Activated CD8-positive, alpha-beta T cell treated with anti-CD3 and anti-CD28 coated beads for 36 hours (primary cell): ENCODE measurements at regions not wholly inside any gene's neighbourhood (a gene's known extent, or its start where the extent isn't known, plus 50 kb on each side); places are given as distances from the start of the nearest gene placed in this dataset.

Source experiments
- ATAC-seq: fragments of 200-7000 bp; cut with Tn5 transposase; one replicate; pipeline ENCODE4 v1.10.0; 2021; ENCODE audit warnings: mild to moderate bottlenecking, moderate library complexity
- CTCF ChIA-PET: fragments of 350-600 bp; sonication (Branson Sonifier 250); formaldehyde crosslinking; loops from one replicate; lab custom pipeline; 2021; ENCODE audit warnings: antibody characterized with exemption; lab: Charles Lee
- POLR2A ChIA-PET: fragments of 350-600 bp; sonication (Branson Sonifier 250); formaldehyde crosslinking; loops from one replicate; lab custom pipeline; 2021; ENCODE audit warnings: antibody characterized with exemption; lab: Charles Lee
- DNase-seq: peaks from one replicate; pipeline ENCODE4 v3.0.0-alpha.2; 2020
- H3K27ac Mint-ChIP-seq: one replicate; pipeline ENCODE4 v1.8.0; 2021; ENCODE audit warnings: mild to moderate bottlenecking, mixed read lengths
- H3K27me3 Mint-ChIP-seq: one replicate; pipeline ENCODE4 v1.8.0; 2021; ENCODE audit warnings: mixed read lengths
- H3K36me3 Mint-ChIP-seq: one replicate; pipeline ENCODE4 v1.8.0; 2021; ENCODE audit warnings: low read depth, mixed read lengths
- H3K4me1 Mint-ChIP-seq: one replicate; pipeline ENCODE4 v1.8.0; 2021; ENCODE audit warnings: low read depth, mixed read lengths
- H3K4me3 Mint-ChIP-seq: one replicate; pipeline ENCODE4 v1.8.0; 2021; ENCODE audit warnings: mild to moderate bottlenecking, moderate library complexity, mixed read lengths
- H3K9me3 Mint-ChIP-seq: one replicate; pipeline ENCODE4 v1.8.0; 2021; ENCODE audit warnings: mixed read lengths
- intact Hi-C: fragments of 100-400 bp; cut with micrococcal nuclease; formaldehyde crosslinking; loops from one replicate; pipeline ENCODE4 v1.10.0; 2022
- TF ChIP-seq, protein P1 (sequence below): fragments of 200-600 bp; IDR thresholded peaks from one replicate; pipeline ENCODE4 v1.8.0; 2022; ENCODE audit warnings: antibody characterized with exemption, mild to moderate bottlenecking

DNA sequence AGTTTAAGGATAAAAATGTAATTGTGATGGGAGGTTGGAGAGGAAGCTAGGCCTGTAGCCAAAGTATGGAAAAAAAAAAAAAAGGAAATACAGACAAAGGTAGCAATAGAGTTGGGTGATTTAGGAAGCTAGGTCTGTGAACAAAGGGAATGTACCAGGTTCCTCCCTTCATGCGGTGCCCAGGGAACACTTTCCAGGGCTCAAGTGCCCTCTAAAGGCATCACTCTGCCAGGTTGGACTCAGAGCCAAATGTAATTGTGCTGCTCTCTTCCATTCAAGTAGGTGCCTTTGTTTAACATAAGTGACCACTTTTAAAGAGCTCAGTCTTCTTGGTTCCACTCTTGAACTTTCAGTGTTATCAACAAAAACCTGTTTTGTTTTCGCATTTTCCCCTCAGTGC, 159.7 kb upstream of the AHI1 start:
- intact Hi-C loops, result no loop called here
- H3K4me3 Mint-ChIP-seq, result no peak overlapping the region
- TF ChIP-seq, protein P1, sequence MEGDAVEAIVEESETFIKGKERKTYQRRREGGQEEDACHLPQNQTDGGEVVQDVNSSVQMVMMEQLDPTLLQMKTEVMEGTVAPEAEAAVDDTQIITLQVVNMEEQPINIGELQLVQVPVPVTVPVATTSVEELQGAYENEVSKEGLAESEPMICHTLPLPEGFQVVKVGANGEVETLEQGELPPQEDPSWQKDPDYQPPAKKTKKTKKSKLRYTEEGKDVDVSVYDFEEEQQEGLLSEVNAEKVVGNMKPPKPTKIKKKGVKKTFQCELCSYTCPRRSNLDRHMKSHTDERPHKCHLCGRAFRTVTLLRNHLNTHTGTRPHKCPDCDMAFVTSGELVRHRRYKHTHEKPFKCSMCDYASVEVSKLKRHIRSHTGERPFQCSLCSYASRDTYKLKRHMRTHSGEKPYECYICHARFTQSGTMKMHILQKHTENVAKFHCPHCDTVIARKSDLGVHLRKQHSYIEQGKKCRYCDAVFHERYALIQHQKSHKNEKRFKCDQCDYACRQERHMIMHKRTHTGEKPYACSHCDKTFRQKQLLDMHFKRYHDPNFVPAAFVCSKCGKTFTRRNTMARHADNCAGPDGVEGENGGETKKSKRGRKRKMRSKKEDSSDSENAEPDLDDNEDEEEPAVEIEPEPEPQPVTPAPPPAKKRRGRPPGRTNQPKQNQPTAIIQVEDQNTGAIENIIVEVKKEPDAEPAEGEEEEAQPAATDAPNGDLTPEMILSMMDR, result no peak
- H3K4me1 Mint-ChIP-seq, result peaks cover 6% of the 10 kb centered on the region
- ChIA-PET CTCF (interaction anchor here (1.0 kb wide), 1 partner anchor 253 kb away, joined by 3 read pairs; no protein-coding TSS in a partner anchor), POLR2A (interaction anchor here (0.6 kb wide), 2 partner anchors 70 to 234 kb away, joined by 3 to 4 read pairs; no protein-coding TSS in a partner anchor)
- peaks cover 5% of the 10 kb centered on the region for H3K36me3 Mint-ChIP-seq
- no peak for ATAC-seq
- H3K27me3 Mint-ChIP-seq, result peaks cover 3% of the 10 kb centered on the region
- peaks cover 20% of the 10 kb centered on the region for H3K9me3 Mint-ChIP-seq
- H3K27ac Mint-ChIP-seq, result no peak overlapping the region
- DNase-seq, result no peak

DNA sequence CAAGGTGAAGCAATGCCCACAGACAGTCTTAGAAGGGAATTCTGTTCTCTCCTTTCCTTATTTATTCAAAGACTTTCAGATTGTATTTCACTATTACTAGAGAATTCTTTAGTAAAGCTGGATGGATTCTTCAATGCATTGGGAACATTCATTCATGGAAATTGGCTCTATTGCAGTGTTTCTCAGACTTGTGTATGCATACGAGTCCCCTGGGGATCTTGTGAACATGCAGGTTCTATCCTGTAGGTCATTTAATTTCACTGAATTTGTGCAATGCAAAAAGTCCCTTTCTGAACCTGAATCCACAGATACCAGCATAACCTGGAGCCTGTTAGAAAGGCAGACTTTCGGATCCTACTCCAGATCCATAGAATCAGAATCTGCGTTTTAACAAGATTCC, 160.9 kb upstream of the AHI1 start:
- intact Hi-C loops, result no loop called here
- ChIA-PET CTCF (interaction anchor here (2.9 kb wide), 1 partner anchor 123 kb away, joined by 11 read pairs; no protein-coding TSS in a partner anchor), POLR2A (no interaction called here)
- H3K36me3 Mint-ChIP-seq, result peaks cover 4% of the 10 kb centered on the region
- no peak overlapping the region for H3K27ac Mint-ChIP-seq
- peaks cover 17% of the 10 kb centered on the region for H3K9me3 Mint-ChIP-seq
- H3K27me3 Mint-ChIP-seq, result peaks cover 3% of the 10 kb centered on the region
- TF ChIP-seq, protein P1, result no peak
- DNase-seq, result no peak
- H3K4me1 Mint-ChIP-seq, result peaks cover 3% of the 10 kb centered on the region
- no peak overlapping the region for H3K4me3 Mint-ChIP-seq
- ATAC-seq, result no peak

DNA sequence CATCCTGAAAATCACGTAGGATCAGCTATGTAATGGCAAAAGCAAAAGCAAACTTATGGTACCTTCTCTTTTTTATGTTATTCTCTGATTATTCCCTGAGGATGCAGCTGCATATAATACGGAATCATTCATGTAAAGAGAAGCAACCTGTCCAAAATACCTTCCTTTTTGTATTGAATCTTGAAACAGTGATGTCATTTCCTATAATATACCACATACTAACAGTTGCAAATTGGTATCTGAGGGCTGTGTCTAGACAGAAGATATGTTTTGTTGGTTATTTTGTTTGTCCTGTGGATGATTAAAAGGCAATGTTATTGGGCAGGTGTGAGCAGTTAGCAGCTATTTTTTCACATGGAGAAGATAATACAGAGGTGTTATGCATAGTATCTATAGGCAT, 161.4 kb upstream of the AHI1 start:
- no peak for DNase-seq
- Mint-ChIP-seq H3K36me3 (peaks cover 1% of the 10 kb centered on the region), H3K4me1 (peaks cover 3% of the 10 kb centered on the region), H3K27me3 (peaks cover 3% of the 10 kb centered on the region), H3K9me3 (peaks cover 16% of the 10 kb centered on the region), H3K27ac (no peak overlapping the region), H3K4me3 (no peak overlapping the region)
- intact Hi-C loops, result no loop called here
- TF ChIP-seq, protein P1, result no peak
- no peak for ATAC-seq
- CTCF ChIA-PET, result interaction anchor here (2.9 kb wide), 1 partner anchor 123 kb away, joined by 11 read pairs; no protein-coding TSS in a partner anchor
- POLR2A ChIA-PET, result no interaction called here

DNA sequence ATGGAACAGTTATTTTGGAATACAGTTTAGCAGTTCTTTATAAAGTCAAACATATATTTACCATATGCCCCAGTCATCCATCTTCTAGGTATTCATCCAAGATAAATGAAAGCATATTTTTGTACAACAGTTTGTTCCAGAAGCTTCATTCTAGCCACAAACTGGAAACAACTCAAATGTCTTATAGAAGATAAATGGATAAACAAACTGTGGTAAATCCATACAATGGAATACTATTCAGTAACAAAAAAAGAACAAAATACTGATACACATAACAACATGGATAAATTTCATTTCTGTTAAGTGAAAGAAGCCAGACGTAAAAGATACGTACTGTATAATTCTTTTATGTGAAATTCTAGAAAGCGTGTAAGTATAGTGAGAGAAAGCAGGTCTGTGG, 167.0 kb upstream of the AHI1 start:
- Mint-ChIP-seq H3K27me3 (peaks cover 19% of the 10 kb centered on the region), H3K9me3 (peaks cover 6% of the 10 kb centered on the region), H3K36me3 (no peaks in the 10 kb centered on the region), H3K4me3 (no peak overlapping the region), H3K4me1 (peaks cover 4% of the 10 kb centered on the region), H3K27ac (no peak overlapping the region)
- TF ChIP-seq, protein P1, result no peak
- intact Hi-C loops, result no loop called here
- POLR2A ChIA-PET, result no interaction called here
- CTCF ChIA-PET, result no interaction called here
- no peak for DNase-seq
- no peak for ATAC-seq

DNA sequence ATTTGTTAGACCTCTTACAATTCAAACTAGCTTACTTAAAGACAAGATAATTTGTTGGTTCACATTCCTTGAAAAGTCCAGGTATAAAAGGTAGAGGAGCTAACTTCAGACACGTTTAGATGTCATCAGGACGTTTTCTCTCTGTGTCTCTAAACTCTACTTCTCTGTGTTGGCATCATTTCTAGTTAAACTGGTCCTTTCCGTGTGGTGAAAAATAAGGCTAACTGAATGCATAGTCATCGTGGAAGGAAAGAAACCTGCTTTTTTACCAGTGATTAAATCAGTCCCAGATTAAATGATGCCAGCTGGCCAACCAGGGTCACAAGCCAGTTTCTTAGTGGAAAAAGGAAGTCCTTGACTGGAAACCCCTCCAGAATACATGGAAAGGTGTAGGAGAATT, 168.4 kb upstream of the AHI1 start:
- peaks cover 4% of the 10 kb centered on the region for H3K4me1 Mint-ChIP-seq
- CTCF ChIA-PET, result interaction anchor here (1.2 kb wide), 3 partner anchors 11 to 561 kb away, joined by 3 to 4 read pairs (median 3); no protein-coding TSS in a partner anchor
- no peak overlapping the region for H3K4me3 Mint-ChIP-seq
- no peak for ATAC-seq
- TF ChIP-seq, protein P1, result no peak
- no peak overlapping the region for H3K27ac Mint-ChIP-seq
- intact Hi-C loops, result no loop called here
- DNase-seq, result no peak
- H3K27me3 Mint-ChIP-seq, result peaks cover 18% of the 10 kb centered on the region
- no peaks in the 10 kb centered on the region for H3K36me3 Mint-ChIP-seq
- POLR2A ChIA-PET, result no interaction called here
- H3K9me3 Mint-ChIP-seq, result peaks cover 6% of the 10 kb centered on the region
